B cell (primary cell): ENCODE measurements at regions not wholly inside any gene's neighbourhood (a gene's known extent, or its start where the extent isn't known, plus 50 kb on each side); places are given as distances from the start of the nearest gene placed in this dataset.

Source experiments
- EZH2 ChIP-seq: IDR thresholded peaks from 2 replicates; pipeline ENCODE4 v1.6.1; 2012; ENCODE audit warnings: borderline replicate concordance, low read depth, mild to moderate bottlenecking, moderate library complexity, low read length; ENCODE audit not compliant: insufficient read depth, poor library complexity, severe bottlenecking
- TF ChIP-seq, protein P1 (sequence below): fragments of 200-600 bp; IDR thresholded peaks from one replicate; pipeline ENCODE4 v1.8.0; 2022; ENCODE audit warnings: antibody characterized with exemption, mild to moderate bottlenecking

GRCh38 chr9:29750062-29750461, 2176.8 kb upstream of the C9orf72 start:
- TF ChIP-seq, protein P1, sequence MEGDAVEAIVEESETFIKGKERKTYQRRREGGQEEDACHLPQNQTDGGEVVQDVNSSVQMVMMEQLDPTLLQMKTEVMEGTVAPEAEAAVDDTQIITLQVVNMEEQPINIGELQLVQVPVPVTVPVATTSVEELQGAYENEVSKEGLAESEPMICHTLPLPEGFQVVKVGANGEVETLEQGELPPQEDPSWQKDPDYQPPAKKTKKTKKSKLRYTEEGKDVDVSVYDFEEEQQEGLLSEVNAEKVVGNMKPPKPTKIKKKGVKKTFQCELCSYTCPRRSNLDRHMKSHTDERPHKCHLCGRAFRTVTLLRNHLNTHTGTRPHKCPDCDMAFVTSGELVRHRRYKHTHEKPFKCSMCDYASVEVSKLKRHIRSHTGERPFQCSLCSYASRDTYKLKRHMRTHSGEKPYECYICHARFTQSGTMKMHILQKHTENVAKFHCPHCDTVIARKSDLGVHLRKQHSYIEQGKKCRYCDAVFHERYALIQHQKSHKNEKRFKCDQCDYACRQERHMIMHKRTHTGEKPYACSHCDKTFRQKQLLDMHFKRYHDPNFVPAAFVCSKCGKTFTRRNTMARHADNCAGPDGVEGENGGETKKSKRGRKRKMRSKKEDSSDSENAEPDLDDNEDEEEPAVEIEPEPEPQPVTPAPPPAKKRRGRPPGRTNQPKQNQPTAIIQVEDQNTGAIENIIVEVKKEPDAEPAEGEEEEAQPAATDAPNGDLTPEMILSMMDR = no peak
- TF ChIP-seq EZH2 = no peak
